ENCODE measurements at regions not wholly inside any gene's neighbourhood (a gene's known extent, or its start where the extent isn't known, plus 50 kb on each side); places are given as distances from the start of the nearest gene placed in this dataset.

GRCh38 chr4:13907255-13907751, 279.8 kb upstream of the BOD1L1 start:
- no peak overlapping the region for H3K4me3 Mint-ChIP-seq
- Histone ChIP-seq H3K27ac (no peak overlapping the region), H4K20me1 (ENCODE audit: low read depth) (no peaks in the 10 kb centered on the region), H2AFZ (replicated peaks) (no peak overlapping the region), H3K9ac (no peak overlapping the region), H3K27me3 (no peaks in the 10 kb centered on the region), H3F3A (ENCODE audit: low read depth) (no peaks in the 10 kb centered on the region), H3K79me2 (ENCODE audit: low read depth) (no peaks in the 10 kb centered on the region), H3K4me1 (no peaks in the 10 kb centered on the region), H3K4me3 (no peak overlapping the region), H3K4me2 (no peak overlapping the region), H3K9me3 (ENCODE audit: low read depth) (no peaks in the 10 kb centered on the region), H3K36me3 (no peaks in the 10 kb centered on the region)
- no peaks in the 10 kb centered on the region for H3K36me3 Mint-ChIP-seq
- H3K4me1 Mint-ChIP-seq: peaks cover 20% of the 10 kb centered on the region
- no peak for DNase-seq (ENCODE audit: low spot score)
- H3K27ac Mint-ChIP-seq: no peak overlapping the region
- peak; percentile 13 for TF ChIP-seq CTCF (IDR thresholded peaks at IDR 0.05)
- no peak for TF ChIP-seq EZH2 (IDR thresholded peaks at IDR 0.05)
- peaks cover 3% of the 10 kb centered on the region for H3K9me3 Mint-ChIP-seq
- H3K27me3 Mint-ChIP-seq (ENCODE audit: insufficient read depth, low read depth): no peaks in the 10 kb centered on the region

GRCh38 chr4:13908455-13908854, 280.9 kb upstream of the BOD1L1 start:
- Histone ChIP-seq H3K79me2 (ENCODE audit: low read depth) (no peaks in the 10 kb centered on the region), H3K27me3 (no peaks in the 10 kb centered on the region), H4K20me1 (ENCODE audit: low read depth) (no peaks in the 10 kb centered on the region), H3K9me3 (ENCODE audit: low read depth) (no peaks in the 10 kb centered on the region), H3K27ac (no peak overlapping the region), H3K9ac (no peak overlapping the region), H2AFZ (replicated peaks) (no peak overlapping the region), H3K4me1 (no peaks in the 10 kb centered on the region), H3K4me2 (no peak overlapping the region), H3K4me3 (no peak overlapping the region), H3K36me3 (no peaks in the 10 kb centered on the region), H3F3A (ENCODE audit: low read depth) (no peaks in the 10 kb centered on the region)
- no peak overlapping the region for H3K27ac Mint-ChIP-seq
- H3K4me1 Mint-ChIP-seq: peaks cover 12% of the 10 kb centered on the region
- no peak overlapping the region for H3K4me3 Mint-ChIP-seq
- no peaks in the 10 kb centered on the region for H3K36me3 Mint-ChIP-seq
- TF ChIP-seq CTCF (IDR thresholded peaks at IDR 0.05): no peak
- no peak for TF ChIP-seq EZH2 (IDR thresholded peaks at IDR 0.05)
- TF ChIP-seq EZH2phosphoT487 (IDR thresholded peaks at IDR 0.05): no peak
- H3K27me3 Mint-ChIP-seq (ENCODE audit: insufficient read depth, low read depth): peaks cover 2% of the 10 kb centered on the region
- DNase-seq (ENCODE audit: low spot score): no peak
- H3K9me3 Mint-ChIP-seq: no peaks in the 10 kb centered on the region

DNA sequence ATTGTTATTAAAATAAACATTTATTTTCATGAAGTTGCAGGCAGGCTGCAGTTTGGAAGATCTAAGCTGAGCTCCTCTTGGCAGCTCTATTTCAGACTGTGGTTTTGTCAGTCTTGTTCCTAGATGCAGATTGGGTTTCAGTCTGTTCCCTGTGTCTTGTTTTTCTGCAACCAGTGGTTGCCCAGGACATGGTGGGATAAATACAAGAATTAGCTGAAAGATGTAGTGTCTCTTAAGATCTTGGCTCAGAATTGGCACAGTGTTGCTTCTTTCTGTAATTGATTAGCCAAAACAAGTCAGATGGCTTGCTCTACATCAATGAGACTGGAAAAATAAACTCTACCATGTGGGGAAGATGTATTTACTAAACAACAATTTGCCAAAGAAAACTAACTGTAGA, 283.0 kb upstream of the BOD1L1 start:
- peaks cover 2% of the 10 kb centered on the region for H3K27me3 Mint-ChIP-seq (ENCODE audit: insufficient read depth, low read depth)

More for the DNA sequence above, 283.0 kb upstream of the BOD1L1 start:
- H3K36me3 ChIP-seq: no peaks in the 10 kb centered on the region
- peaks cover 11% of the 10 kb centered on the region for H3K4me1 Mint-ChIP-seq
- H3K9me3 ChIP-seq (ENCODE audit: low read depth): no peaks in the 10 kb centered on the region
- H3K36me3 Mint-ChIP-seq: no peaks in the 10 kb centered on the region
- H3K9ac ChIP-seq: no peak overlapping the region
- no peak overlapping the region for H3K4me3 ChIP-seq
- H3K27ac Mint-ChIP-seq: no peak overlapping the region
- H3K79me2 ChIP-seq (ENCODE audit: low read depth): no peaks in the 10 kb centered on the region
- DNase-seq (ENCODE audit: low spot score): no peak
- H3K4me2 ChIP-seq: no peak overlapping the region
- no peak for TF ChIP-seq EZH2phosphoT487 (IDR thresholded peaks at IDR 0.05)
- no peak for TF ChIP-seq CTCF (IDR thresholded peaks at IDR 0.05)
- TF ChIP-seq EZH2 (IDR thresholded peaks at IDR 0.05): no peak
- no peak overlapping the region for H2AFZ ChIP-seq (replicated peaks)
- H3F3A ChIP-seq (ENCODE audit: low read depth): no peaks in the 10 kb centered on the region
- no peaks in the 10 kb centered on the region for H4K20me1 ChIP-seq (ENCODE audit: low read depth)
- H3K4me1 ChIP-seq: peaks cover 9% of the 10 kb centered on the region
- no peak overlapping the region for H3K4me3 Mint-ChIP-seq
- no peaks in the 10 kb centered on the region for H3K27me3 ChIP-seq
- H3K9me3 Mint-ChIP-seq: no peaks in the 10 kb centered on the region
- no peak overlapping the region for H3K27ac ChIP-seq
